ENCODE measurements at regions not wholly inside any gene's neighbourhood (a gene's known extent, or its start where the extent isn't known, plus 50 kb on each side); places are given as distances from the start of the nearest gene placed in this dataset.

- peaks cover 4% of the 10 kb centered on the region for H3K36me3 Mint-ChIP-seq
- peak overlapping the region; percentile 62 for H3K4me3 Mint-ChIP-seq
These were observed 154.9 kb upstream of the ITGB1 start for GRCh38 chr10:33112831-33113455.

GRCh38 chr10:33111488-33112051, 153.5 kb upstream of the ITGB1 start:
- peak overlapping the region; percentile 69 for H3K4me3 Mint-ChIP-seq
- H3K4me1 Mint-ChIP-seq (ENCODE audit: low read depth in 2 of 2): peaks cover 64 to 85% of the 10 kb centered on the region in 2 donors
- H3K27ac Mint-ChIP-seq: peak overlapping the region; percentile 78 to 88
- DNase-seq (ENCODE audit: low spot score): no peak
- no peaks in the 10 kb centered on the region for H3K9me3 Mint-ChIP-seq
- H3K36me3 Mint-ChIP-seq: peaks cover 4% of the 10 kb centered on the region
- ATAC-seq: no peak
- peaks cover 0 to 2% of the 10 kb centered on the region in 2 donors for H3K27me3 Mint-ChIP-seq

More at GRCh38 chr10:33112831-33113455, 154.9 kb upstream of the ITGB1 start:
- H3K9me3 Mint-ChIP-seq: peaks cover 3% of the 10 kb centered on the region
- ATAC-seq (no peak), DNase-seq (ENCODE audit: low spot score) (no peak)
- H3K4me1 Mint-ChIP-seq (ENCODE audit: low read depth in 2 of 2): peaks cover 72 to 92% of the 10 kb centered on the region in 2 donors
- H3K27ac Mint-ChIP-seq: peak overlapping the region; percentile 48 to 78
- no peaks in the 10 kb centered on the region for H3K27me3 Mint-ChIP-seq

GRCh38 chr10:33109788-33110469, 151.9 kb upstream of the ITGB1 start:
- DNase-seq (ENCODE audit: low spot score) (no peak), ATAC-seq (peak; percentile 80 to 88)
- peak overlapping the region; percentile 69 for H3K4me3 Mint-ChIP-seq
- peaks cover 4% of the 10 kb centered on the region for H3K36me3 Mint-ChIP-seq
- H3K4me1 Mint-ChIP-seq (ENCODE audit: low read depth in 2 of 2): peaks cover 53 to 72% of the 10 kb centered on the region in 2 donors
- H3K27ac Mint-ChIP-seq: peak overlapping the region; percentile 78 to 88
- H3K27me3 Mint-ChIP-seq: peaks cover 0 to 2% of the 10 kb centered on the region in 2 donors
- H3K9me3 Mint-ChIP-seq: no peaks in the 10 kb centered on the region

- Mint-ChIP-seq H3K4me3 (peak overlapping the region; percentile 69), H3K27ac (peak overlapping the region; percentile 78 to 88), H3K36me3 (peaks cover 4% of the 10 kb centered on the region), H3K4me1 (ENCODE audit: low read depth in 2 of 2) (peaks cover 48 to 66% of the 10 kb centered on the region in 2 donors), H3K27me3 (peaks cover 0 to 2% of the 10 kb centered on the region in 2 donors), H3K9me3 (no peaks in the 10 kb centered on the region)
- ATAC-seq: no peak
- DNase-seq (ENCODE audit: low spot score): no peak
These were observed 151.4 kb upstream of the ITGB1 start for GRCh38 chr10:33109384-33109783.

- peaks cover 4% of the 10 kb centered on the region for H3K9me3 Mint-ChIP-seq
These were observed 149.9 kb upstream of the ITGB1 start for GRCh38 chr10:33107953-33108352.

GRCh38 chr10:33106767-33107166, 148.7 kb upstream of the ITGB1 start:
- Mint-ChIP-seq H3K4me3 (no peak overlapping the region), H3K27me3 (peaks cover 0 to 2% of the 10 kb centered on the region in 2 donors), H3K36me3 (peaks cover 6% of the 10 kb centered on the region), H3K4me1 (ENCODE audit: low read depth in 2 of 2) (peaks cover 32 to 44% of the 10 kb centered on the region in 2 donors), H3K27ac (no peak overlapping the region), H3K9me3 (peaks cover 4% of the 10 kb centered on the region)
- DNase-seq (ENCODE audit: low spot score): no peak
- ATAC-seq: no peak

More at GRCh38 chr10:33107953-33108352, 149.9 kb upstream of the ITGB1 start:
- DNase-seq (ENCODE audit: low spot score) (no peak), ATAC-seq (no peak)
- Mint-ChIP-seq H3K36me3 (peaks cover 6% of the 10 kb centered on the region), H3K4me1 (ENCODE audit: low read depth in 2 of 2) (peaks cover 42 to 54% of the 10 kb centered on the region in 2 donors), H3K27ac (no peak overlapping the region), H3K4me3 (no peak overlapping the region), H3K27me3 (peaks cover 0 to 2% of the 10 kb centered on the region in 2 donors)

GRCh38 chr10:33103863-33104379, 145.9 kb upstream of the ITGB1 start:
- H3K36me3 Mint-ChIP-seq: peaks cover 6% of the 10 kb centered on the region
- H3K4me1 Mint-ChIP-seq (ENCODE audit: low read depth in 2 of 2): peaks cover 37% of the 10 kb centered on the region in 2 donors
- DNase-seq (ENCODE audit: low spot score) (no peak), ATAC-seq (no peak)
- peaks cover 0 to 2% of the 10 kb centered on the region in 2 donors for H3K27me3 Mint-ChIP-seq
- no peak overlapping the region for H3K27ac Mint-ChIP-seq
- H3K4me3 Mint-ChIP-seq: no peak overlapping the region
- peaks cover 4% of the 10 kb centered on the region for H3K9me3 Mint-ChIP-seq

GRCh38 chr10:33102071-33102470, 144.0 kb upstream of the ITGB1 start:
- Mint-ChIP-seq H3K27me3 (no peaks in the 10 kb centered on the region), H3K4me1 (ENCODE audit: low read depth in 2 of 2) (peaks cover 26 to 31% of the 10 kb centered on the region in 2 donors), H3K9me3 (peaks cover 4% of the 10 kb centered on the region), H3K4me3 (no peak overlapping the region), H3K27ac (peak overlapping the region; percentile 59 to 76), H3K36me3 (peaks cover 6% of the 10 kb centered on the region)
- DNase-seq (ENCODE audit: low spot score) (no peak), ATAC-seq (no peak)

- no peak for ATAC-seq
- H3K9me3 Mint-ChIP-seq: peaks cover 4% of the 10 kb centered on the region
- peak overlapping the region; percentile 48 for H3K4me3 Mint-ChIP-seq
- H3K27ac Mint-ChIP-seq: peak overlapping the region; percentile 59 to 76
- H3K36me3 Mint-ChIP-seq: peaks cover 6% of the 10 kb centered on the region
- no peak for DNase-seq (ENCODE audit: low spot score)
- no peaks in the 10 kb centered on the region for H3K27me3 Mint-ChIP-seq
- peaks cover 26 to 31% of the 10 kb centered on the region in 2 donors for H3K4me1 Mint-ChIP-seq (ENCODE audit: low read depth in 2 of 2)
These were observed 143.4 kb upstream of the ITGB1 start for GRCh38 chr10:33101392-33101787.

- no peak for DNase-seq (ENCODE audit: low spot score)
- Mint-ChIP-seq H3K4me1 (ENCODE audit: low read depth in 2 of 2) (peaks cover 26 to 31% of the 10 kb centered on the region in 2 donors), H3K27ac (peak overlapping the region; percentile 59 to 76), H3K4me3 (peak overlapping the region; percentile 48), H3K9me3 (peaks cover 4% of the 10 kb centered on the region), H3K36me3 (peaks cover 6% of the 10 kb centered on the region), H3K27me3 (no peaks in the 10 kb centered on the region)
- no peak for ATAC-seq
These were observed 142.9 kb upstream of the ITGB1 start for GRCh38 chr10:33100781-33101391.

- H3K27me3 Mint-ChIP-seq: no peaks in the 10 kb centered on the region
These were observed 141.7 kb upstream of the ITGB1 start for GRCh38 chr10:33099748-33100147.

GRCh38 chr10:33098951-33099663, 141.1 kb upstream of the ITGB1 start:
- DNase-seq (ENCODE audit: low spot score): no peak
- peak overlapping the region; percentile 55 to 59 for H3K27ac Mint-ChIP-seq
- peaks cover 4% of the 10 kb centered on the region for H3K9me3 Mint-ChIP-seq
- peaks cover 26 to 33% of the 10 kb centered on the region in 2 donors for H3K4me1 Mint-ChIP-seq (ENCODE audit: low read depth in 2 of 2)
- H3K27me3 Mint-ChIP-seq: no peaks in the 10 kb centered on the region
- H3K4me3 Mint-ChIP-seq: peak overlapping the region; percentile 64
- ATAC-seq: peak in 1 of 2 donors; percentile 65
- peaks cover 12% of the 10 kb centered on the region for H3K36me3 Mint-ChIP-seq

More at GRCh38 chr10:33099748-33100147, 141.7 kb upstream of the ITGB1 start:
- ATAC-seq: peak; percentile 20 to 66
- peak overlapping the region; percentile 55 to 59 for H3K27ac Mint-ChIP-seq
- peaks cover 26 to 32% of the 10 kb centered on the region in 2 donors for H3K4me1 Mint-ChIP-seq (ENCODE audit: low read depth in 2 of 2)
- peaks cover 4% of the 10 kb centered on the region for H3K9me3 Mint-ChIP-seq
- peaks cover 9% of the 10 kb centered on the region for H3K36me3 Mint-ChIP-seq
- peak overlapping the region; percentile 64 for H3K4me3 Mint-ChIP-seq
- no peak for DNase-seq (ENCODE audit: low spot score)
